ENCODE measurements at regions not wholly inside any gene's neighbourhood (a gene's known extent, or its start where the extent isn't known, plus 50 kb on each side); places are given as distances from the start of the nearest gene placed in this dataset.
"Not testable (repeated sequence)": the region's sequence is repeated elsewhere in the genome, so short reads cannot be mapped to it uniquely, and the experiment has no call there.

GRCh38 chr2:194323740-194324139 lies 1333.3 kb upstream of the SLC39A10 start:
- in situ Hi-C loops (cut with HindIII; ENCODE audit: low pct_unique_long_range_greater_than_20kb, low sequenced_read_pairs), result no loop called here
- no peak for DNase-seq (ENCODE audit: low read depth)

- in situ Hi-C loops (cut with HindIII; ENCODE audit: low pct_unique_long_range_greater_than_20kb, low sequenced_read_pairs), result no loop called here
- no peak for DNase-seq (ENCODE audit: low read depth)
Measured at GRCh38 chr2:194320520-194320919, 1336.5 kb upstream of the SLC39A10 start.

- in situ Hi-C loops (cut with HindIII; ENCODE audit: low pct_unique_long_range_greater_than_20kb, low sequenced_read_pairs), result no loop called here
- no peak for DNase-seq (ENCODE audit: low read depth)
Measured at GRCh38 chr2:194319222-194319992, 1337.6 kb upstream of the SLC39A10 start.

- DNase-seq (ENCODE audit: low read depth), result no peak
- in situ Hi-C loops (cut with HindIII; ENCODE audit: low pct_unique_long_range_greater_than_20kb, low sequenced_read_pairs), result no loop called here
Measured at GRCh38 chr2:194314042-194314441, 1343.0 kb upstream of the SLC39A10 start.

GRCh38 chr2:194304191-194304590 lies 1352.8 kb upstream of the SLC39A10 start:
- in situ Hi-C loops (cut with HindIII; ENCODE audit: low pct_unique_long_range_greater_than_20kb, low sequenced_read_pairs), result no loop called here
- DNase-seq (ENCODE audit: low read depth), result no peak

GRCh38 chr2:194301946-194302345 lies 1355.1 kb upstream of the SLC39A10 start:
- no peak for DNase-seq (ENCODE audit: low read depth)
- in situ Hi-C loops (cut with HindIII; ENCODE audit: low pct_unique_long_range_greater_than_20kb, low sequenced_read_pairs), result no loop called here

- in situ Hi-C loops (cut with HindIII; ENCODE audit: low pct_unique_long_range_greater_than_20kb, low sequenced_read_pairs), result no loop called here
- DNase-seq (ENCODE audit: low read depth), result no peak
Measured at GRCh38 chr2:194294156-194294555, 1362.9 kb upstream of the SLC39A10 start.

GRCh38 chr2:194291104-194291503 lies 1365.9 kb upstream of the SLC39A10 start:
- DNase-seq (ENCODE audit: low read depth), result no peak
- in situ Hi-C loops (cut with HindIII; ENCODE audit: low pct_unique_long_range_greater_than_20kb, low sequenced_read_pairs), result no loop called here

GRCh38 chr2:194289712-194290346 lies 1367.2 kb upstream of the SLC39A10 start:
- in situ Hi-C loops (cut with HindIII; ENCODE audit: low pct_unique_long_range_greater_than_20kb, low sequenced_read_pairs), result no loop called here
- no peak for DNase-seq (ENCODE audit: low read depth)

GRCh38 chr2:194276667-194277066 lies 1380.4 kb upstream of the SLC39A10 start:
- DNase-seq (ENCODE audit: low read depth); in situ Hi-C loops (cut with HindIII; ENCODE audit: low pct_unique_long_range_greater_than_20kb, low sequenced_read_pairs): not testable (repeated sequence)

GRCh38 chr2:194271293-194271961 lies 1385.6 kb upstream of the SLC39A10 start:
- DNase-seq (ENCODE audit: low read depth), result no peak
- in situ Hi-C loops (cut with HindIII; ENCODE audit: low pct_unique_long_range_greater_than_20kb, low sequenced_read_pairs), result no loop called here

- in situ Hi-C loops (cut with HindIII; ENCODE audit: low pct_unique_long_range_greater_than_20kb, low sequenced_read_pairs), result no loop called here
- DNase-seq (ENCODE audit: low read depth), result no peak
Measured at GRCh38 chr2:194270648-194271047, 1386.4 kb upstream of the SLC39A10 start.

GRCh38 chr2:194264586-194264985 lies 1392.4 kb upstream of the SLC39A10 start:
- in situ Hi-C loops (cut with HindIII; ENCODE audit: low pct_unique_long_range_greater_than_20kb, low sequenced_read_pairs), result no loop called here
- DNase-seq (ENCODE audit: low read depth), result no peak

GRCh38 chr2:194260185-194260584 lies 1396.8 kb upstream of the SLC39A10 start:
- no peak for DNase-seq (ENCODE audit: low read depth)
- in situ Hi-C loops (cut with HindIII; ENCODE audit: low pct_unique_long_range_greater_than_20kb, low sequenced_read_pairs), result no loop called here

- in situ Hi-C loops (cut with HindIII; ENCODE audit: low pct_unique_long_range_greater_than_20kb, low sequenced_read_pairs), result no loop called here
- DNase-seq (ENCODE audit: low read depth), result no peak
Measured at GRCh38 chr2:194257095-194257494, 1399.9 kb upstream of the SLC39A10 start.

- DNase-seq (ENCODE audit: low read depth), result no peak
- in situ Hi-C loops (cut with HindIII; ENCODE audit: low pct_unique_long_range_greater_than_20kb, low sequenced_read_pairs), result no loop called here
Measured at GRCh38 chr2:194253528-194254259, 1403.3 kb upstream of the SLC39A10 start.

- in situ Hi-C loops (cut with HindIII; ENCODE audit: low pct_unique_long_range_greater_than_20kb, low sequenced_read_pairs), result no loop called here
- no peak for DNase-seq (ENCODE audit: low read depth)
Measured at GRCh38 chr2:194252127-194252526, 1404.9 kb upstream of the SLC39A10 start.

- in situ Hi-C loops (cut with HindIII; ENCODE audit: low pct_unique_long_range_greater_than_20kb, low sequenced_read_pairs), result no loop called here
- no peak for DNase-seq (ENCODE audit: low read depth)
Measured at GRCh38 chr2:194232600-194232999, 1424.4 kb upstream of the SLC39A10 start.

GRCh38 chr2:194223218-194223617 lies 1433.8 kb upstream of the SLC39A10 start:
- DNase-seq (ENCODE audit: low read depth), result no peak
- in situ Hi-C loops (cut with HindIII; ENCODE audit: low pct_unique_long_range_greater_than_20kb, low sequenced_read_pairs), result no loop called here

Data from Caki2 (cell line).